K562 (cell line): ENCODE measurements at regions not wholly inside any gene's neighbourhood (a gene's known extent, or its start where the extent isn't known, plus 50 kb on each side); places are given as distances from the start of the nearest gene placed in this dataset.

Experiments used
- ATF1 ChIP-seq, 2 experiments: fragments of 450-650 bp in 1 of 2; IDR thresholded peaks; 2 replicates each; pipeline ENCODE4 v1.6.1; 2016; ENCODE audit warnings: missing compliant biosample characterization in 1 of 2, missing genetic modification characterization in 1 of 2
- MAX ChIP-seq: sonication (generic); formaldehyde crosslinking; IDR thresholded peaks from 2 replicates; pipeline ENCODE4 v1.9.0; 2022; ENCODE audit warnings: mild to moderate bottlenecking, missing genetic modification reagents
- ZFX ChIP-seq: sonication (generic); formaldehyde crosslinking; IDR thresholded peaks from 2 replicates; pipeline ENCODE4 v1.8.0; 2022; ENCODE audit warnings: mild to moderate bottlenecking, missing genetic modification reagents, moderate library complexity

- TF ChIP-seq ZFX (no peak), ATF1 (CRISPR knock-in tag; IDR thresholded peaks at IDR 0.05) (no peak), ATF1 (tag; IDR thresholded peaks at IDR 0.05) (no peak), MAX (CRISPR knock-in tag) (no peak)
Observed at GRCh38 chr18:78561757-78562510, 417.7 kb upstream of the SALL3 start.
